DMS79 treated with DMSO at 0.1 percent for 48 hours (cell line): ENCODE measurements at regions not wholly inside any gene's neighbourhood (a gene's known extent, or its start where the extent isn't known, plus 50 kb on each side); places are given as distances from the start of the nearest gene placed in this dataset.

ENCODE experiments used
- DNase-seq: peaks from one replicate; lab custom pipeline; 2025; lab: John Stamatoyannopoulos, UW

GRCh38 chr15:94535298-94536048 lies 304.1 kb downstream of the MCTP2 start:
- DNase-seq = no peak

- no peak for DNase-seq
Observed at GRCh38 chr15:94536549-94536948, 305.2 kb downstream of the MCTP2 start.

GRCh38 chr15:94538280-94538679 lies 306.9 kb downstream of the MCTP2 start:
- no peak for DNase-seq

GRCh38 chr15:94542391-94542790 lies 311.0 kb downstream of the MCTP2 start:
- no peak for DNase-seq

GRCh38 chr15:94546808-94547207 lies 315.4 kb downstream of the MCTP2 start:
- no peak for DNase-seq

GRCh38 chr15:94547711-94548110 lies 316.4 kb downstream of the MCTP2 start:
- no peak for DNase-seq

GRCh38 chr15:94555841-94556519 lies 324.6 kb downstream of the MCTP2 start:
- no peak for DNase-seq

- no peak for DNase-seq
Observed at GRCh38 chr15:94561036-94561689, 329.8 kb downstream of the MCTP2 start.

GRCh38 chr15:94563456-94563855 lies 332.1 kb downstream of the MCTP2 start:
- no peak for DNase-seq

GRCh38 chr15:94576889-94577533 lies 345.6 kb downstream of the MCTP2 start:
- no peak for DNase-seq

GRCh38 chr15:94579286-94579685 lies 347.9 kb downstream of the MCTP2 start:
- no peak for DNase-seq

- DNase-seq = no peak
Observed at GRCh38 chr15:94580211-94580885, 349.0 kb downstream of the MCTP2 start.

GRCh38 chr15:94582368-94582767 lies 351.0 kb downstream of the MCTP2 start:
- DNase-seq = no peak

GRCh38 chr15:94584833-94585244 lies 353.5 kb downstream of the MCTP2 start:
- no peak for DNase-seq

- DNase-seq = no peak
Observed at GRCh38 chr15:94586099-94586498, 354.7 kb downstream of the MCTP2 start.

- DNase-seq = no peak
Observed at GRCh38 chr15:94587113-94587512, 355.8 kb downstream of the MCTP2 start.

GRCh38 chr15:94588993-94589392 lies 357.6 kb downstream of the MCTP2 start:
- DNase-seq = no peak

GRCh38 chr15:94592495-94592894 lies 361.1 kb downstream of the MCTP2 start:
- no peak for DNase-seq

GRCh38 chr15:94596707-94597106 lies 365.3 kb downstream of the MCTP2 start:
- DNase-seq = no peak

- DNase-seq = no peak
Observed at GRCh38 chr15:94600505-94600904, 369.1 kb downstream of the MCTP2 start.

- no peak for DNase-seq
Observed at GRCh38 chr15:94602754-94603470, 371.6 kb downstream of the MCTP2 start.
